GM19324 (cell line): ENCODE measurements at regions not wholly inside any gene's neighbourhood (a gene's known extent, or its start where the extent isn't known, plus 50 kb on each side); places are given as distances from the start of the nearest gene placed in this dataset.

ENCODE experiments used
- ATAC-seq: cut with Tn5 transposase; IDR thresholded peaks from one replicate; pipeline ENCODE4 v1.9.1; 2021; ENCODE audit warnings: mild to moderate bottlenecking, moderate library complexity; ENCODE audit not compliant: unreplicated experiment, low FRiP score

DNA sequence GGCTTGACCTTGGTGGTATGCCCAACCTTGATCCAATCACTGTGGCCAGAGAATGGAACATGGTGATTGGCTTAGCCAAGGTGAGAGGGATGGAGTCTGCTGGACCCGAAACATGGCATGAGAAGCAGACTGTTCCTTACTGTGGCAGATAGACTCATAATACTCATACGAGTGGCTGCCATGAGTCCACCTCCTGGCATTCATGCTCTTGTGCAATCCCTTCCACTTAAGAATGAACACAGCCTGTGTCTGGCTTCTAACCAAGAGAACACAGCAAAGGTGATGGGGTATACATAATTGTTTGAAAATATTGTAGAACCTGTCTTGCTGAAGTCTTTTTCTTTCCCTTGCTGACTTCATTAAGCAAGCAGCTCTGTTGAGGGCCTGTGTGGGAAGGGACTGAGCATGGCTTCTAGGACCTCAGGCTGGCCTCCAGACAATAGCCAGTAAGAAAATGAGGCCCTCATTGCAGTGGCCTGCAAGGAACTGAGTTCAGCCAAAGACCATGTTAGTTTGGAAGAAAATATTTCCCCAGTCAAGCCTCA is 85.9 kb downstream of the ZNF281 start:
- no peak for ATAC-seq

DNA sequence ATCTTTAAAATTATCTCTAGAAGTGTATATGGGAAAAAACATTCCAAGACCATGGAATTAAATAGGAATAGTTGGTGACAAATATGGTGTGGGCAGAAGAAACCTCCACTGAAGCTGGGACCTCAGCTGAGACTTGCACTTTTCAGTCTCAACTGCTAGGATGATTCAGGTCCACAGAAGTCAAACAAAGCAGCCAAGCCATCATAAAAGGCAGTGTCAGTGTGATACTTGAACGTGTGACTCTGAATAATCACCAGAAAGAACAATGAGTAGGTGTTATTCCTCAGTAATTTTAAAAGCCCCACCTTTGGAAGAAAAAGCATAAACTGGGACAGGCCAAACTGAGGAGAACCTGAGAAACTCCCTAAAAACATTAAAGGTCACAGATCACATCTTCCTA is 90.7 kb downstream of the ZNF281 start:
- no peak for ATAC-seq

DNA sequence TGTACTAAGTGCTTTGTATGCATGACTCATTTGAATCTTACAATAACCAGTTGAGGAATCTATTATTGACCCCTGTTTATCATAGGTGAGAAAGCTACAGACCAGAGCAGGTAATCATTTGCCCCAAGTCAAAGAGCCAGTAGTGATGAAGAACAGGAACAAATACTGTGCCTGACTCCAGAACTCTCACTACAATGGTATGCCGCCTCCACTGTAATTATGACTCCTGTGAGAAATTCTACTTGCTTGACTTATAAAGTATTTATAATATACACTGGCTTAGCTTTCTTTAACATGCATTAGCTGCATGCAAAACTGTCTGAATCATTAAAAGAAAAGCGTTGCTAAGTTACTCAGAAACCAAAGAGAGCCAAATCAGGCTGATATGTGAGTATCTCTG is 92.6 kb downstream of the ZNF281 start:
- no peak for ATAC-seq

DNA sequence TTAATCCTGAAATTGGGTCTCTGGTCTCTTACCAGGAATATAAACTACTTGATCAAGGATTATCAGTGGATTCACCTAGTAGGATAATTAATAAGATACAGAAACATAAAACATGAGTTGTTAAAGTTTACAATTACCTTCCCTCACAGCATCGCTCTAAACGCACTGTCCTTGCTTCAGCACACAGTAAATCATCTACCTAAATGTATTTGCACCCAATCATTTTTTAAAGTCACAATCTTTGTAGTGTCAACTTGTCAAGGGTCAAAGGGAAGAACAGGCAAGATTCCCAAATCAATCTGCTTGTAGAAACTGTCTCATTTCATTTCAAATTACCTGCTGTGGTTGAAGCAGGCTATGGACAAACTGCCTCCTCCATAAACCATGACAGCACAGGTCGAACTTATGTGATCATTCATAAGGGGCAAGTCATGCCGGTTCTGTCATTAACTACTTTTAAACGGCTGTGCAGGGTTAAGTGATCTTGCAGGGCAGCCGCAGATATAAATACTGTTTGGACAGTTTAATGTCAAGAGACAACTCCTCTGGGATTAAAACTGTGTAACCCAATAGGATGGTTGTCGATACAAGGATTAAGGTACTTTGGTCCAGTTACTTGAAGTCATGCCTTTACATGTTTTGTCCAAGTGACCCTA is 93.6 kb downstream of the ZNF281 start:
- ATAC-seq, result no peak

DNA sequence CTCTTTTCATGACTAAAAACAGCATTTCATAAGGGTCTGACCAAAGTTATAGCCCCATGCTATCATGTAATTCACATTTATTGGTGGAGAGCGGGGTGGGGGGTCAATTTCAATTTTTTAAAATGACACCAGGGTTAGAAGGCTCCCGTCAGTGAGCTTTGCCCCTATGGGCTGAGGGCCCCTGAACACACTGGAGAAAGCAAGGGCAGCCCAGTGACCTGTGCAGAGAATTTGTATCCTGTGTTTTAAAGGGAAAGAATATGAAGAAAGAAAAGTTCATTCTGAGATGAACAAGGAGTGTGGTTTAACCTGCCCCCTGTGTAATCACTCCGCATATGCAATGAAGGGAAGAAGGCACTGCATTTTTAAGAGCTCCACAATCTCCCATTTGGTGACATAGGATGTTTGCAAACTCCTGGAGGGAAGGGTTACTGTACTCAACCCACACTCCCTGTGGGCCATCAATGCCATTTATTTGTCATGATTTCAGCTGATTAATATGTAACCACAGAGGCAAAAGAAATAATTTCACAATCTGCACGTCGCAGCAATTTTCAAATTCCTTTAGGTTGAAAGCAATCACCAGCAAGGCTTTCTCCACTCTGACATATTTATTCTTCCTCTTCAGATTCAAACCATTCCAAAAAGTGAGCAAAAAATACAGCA is 95.6 kb downstream of the ZNF281 start:
- no peak for ATAC-seq

DNA sequence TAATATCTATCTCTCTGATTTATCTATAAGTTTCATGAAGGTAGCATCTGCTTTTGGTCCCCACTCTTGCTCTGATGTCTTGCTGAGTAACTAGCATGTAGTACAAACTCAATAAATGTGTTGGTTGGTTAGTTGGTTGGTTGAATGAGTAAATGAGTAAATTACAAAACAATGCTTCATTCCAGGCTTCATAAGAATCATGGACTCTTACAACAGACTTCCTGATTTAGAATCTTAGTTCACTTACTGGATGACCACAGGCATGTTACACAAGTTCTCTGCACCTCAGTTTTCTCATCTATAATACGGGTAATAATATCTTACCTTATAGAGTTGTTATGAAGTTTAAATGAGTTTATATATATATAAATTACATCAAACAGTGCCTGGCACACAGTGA is 98.6 kb downstream of the ZNF281 start:
- ATAC-seq, result no peak

DNA sequence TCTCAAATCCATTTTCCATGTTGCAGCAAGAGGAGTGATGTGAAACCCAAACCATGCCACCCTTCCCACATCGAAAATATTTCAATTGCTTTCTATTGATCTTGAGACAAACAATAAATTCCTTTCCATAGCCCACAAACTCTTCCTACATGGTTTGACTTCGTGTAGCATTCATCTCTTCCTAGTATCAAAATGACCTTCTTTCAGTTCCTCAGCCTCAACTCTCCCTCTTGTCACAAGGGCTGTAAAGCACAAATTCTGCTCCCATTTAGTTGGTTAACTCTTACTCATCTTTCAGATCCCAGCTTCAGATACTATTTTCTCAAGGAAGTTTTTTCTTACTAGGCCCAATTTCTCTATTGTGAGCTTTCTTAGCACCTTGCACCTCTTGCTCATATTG is 99.0 kb downstream of the ZNF281 start:
- ATAC-seq, result no peak

DNA sequence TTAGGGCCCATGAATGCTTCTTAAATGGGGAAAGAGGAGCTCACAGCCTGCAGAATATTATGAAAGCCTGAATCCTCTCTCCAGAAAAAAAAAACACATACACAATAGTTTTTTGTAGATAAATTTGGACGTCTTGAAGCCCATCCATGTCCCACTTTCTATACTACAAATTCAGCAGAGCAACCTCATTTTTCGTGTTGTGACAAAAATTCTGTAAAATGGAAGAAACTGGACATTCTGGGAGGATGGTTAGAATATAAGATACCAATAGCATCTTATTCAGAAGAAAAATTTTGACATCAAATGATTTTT is 102.1 kb downstream of the ZNF281 start:
- ATAC-seq, result no peak

DNA sequence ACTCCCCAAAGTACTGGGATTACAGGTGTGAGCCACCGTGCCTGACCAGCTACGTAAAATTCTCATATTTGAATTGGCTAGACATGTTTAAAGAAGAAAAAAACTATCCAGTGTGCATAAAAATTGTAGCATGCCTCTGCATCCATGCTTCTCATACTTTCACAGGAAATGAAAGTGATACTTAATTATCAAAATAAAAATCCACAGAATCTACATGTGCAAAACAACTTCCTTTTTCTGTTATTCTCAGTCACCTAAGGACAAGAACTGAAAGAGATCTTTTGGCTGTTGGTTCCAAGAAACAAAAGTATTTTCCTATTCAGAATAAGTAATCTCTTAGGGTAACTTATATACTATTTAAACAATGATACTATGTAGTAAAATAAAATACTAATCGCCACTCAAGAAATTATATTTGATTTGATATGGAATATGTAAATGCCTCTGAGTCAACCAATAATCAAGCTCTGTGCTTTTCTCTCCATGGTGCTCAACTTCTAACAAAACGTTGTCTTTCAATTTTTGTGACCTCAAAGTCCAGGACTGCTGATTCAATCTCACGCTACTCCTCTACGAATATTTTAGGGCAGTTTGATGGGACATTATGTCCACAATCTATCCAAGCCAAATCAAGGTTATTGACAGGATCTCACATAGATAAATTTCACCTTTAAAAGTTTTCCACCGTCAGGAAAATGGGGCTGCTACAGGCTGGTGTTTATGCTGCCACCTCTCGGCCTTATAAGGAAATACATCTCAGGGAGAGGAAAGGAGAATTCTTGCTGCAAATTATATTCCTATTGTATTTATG is 102.7 kb downstream of the ZNF281 start:
- ATAC-seq, result peak; percentile 52

DNA sequence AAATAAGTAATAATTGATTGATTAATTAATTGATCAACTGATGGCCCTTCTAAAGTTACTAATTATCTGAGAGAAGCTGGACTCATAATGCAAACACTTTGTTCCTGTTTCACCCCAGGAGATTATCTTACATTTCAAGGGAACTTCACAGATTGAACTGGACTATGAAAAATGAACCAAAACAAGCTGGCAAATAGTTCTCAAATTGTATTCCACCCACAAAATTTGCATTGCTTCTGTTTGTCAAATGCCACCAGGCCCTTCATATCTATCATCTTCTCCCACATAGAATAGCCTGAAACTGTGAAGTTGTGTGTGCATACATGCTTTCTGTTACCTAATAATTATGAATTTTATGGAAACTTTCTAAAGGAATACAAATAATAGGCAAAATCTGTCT is 104.0 kb downstream of the ZNF281 start:
- ATAC-seq, result no peak

DNA sequence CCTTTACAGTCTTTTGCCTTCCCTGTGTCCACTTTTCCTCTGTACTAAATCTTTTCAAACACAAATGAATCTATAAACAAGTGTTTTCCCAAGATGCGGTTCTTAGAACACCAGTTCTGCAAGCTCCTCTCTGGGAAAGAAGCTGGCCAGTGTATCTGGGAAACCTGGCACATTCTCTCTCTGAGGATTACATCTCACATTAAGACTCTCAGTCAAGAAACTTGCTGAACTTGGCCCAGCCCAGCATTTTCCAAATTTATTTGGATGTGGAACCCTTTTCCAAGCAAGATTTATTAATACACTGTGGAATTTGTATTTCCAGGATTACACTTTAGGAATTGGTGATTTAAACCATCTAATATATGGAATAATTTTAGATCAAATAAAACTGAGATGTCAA is 105.7 kb downstream of the ZNF281 start:
- no peak for ATAC-seq

DNA sequence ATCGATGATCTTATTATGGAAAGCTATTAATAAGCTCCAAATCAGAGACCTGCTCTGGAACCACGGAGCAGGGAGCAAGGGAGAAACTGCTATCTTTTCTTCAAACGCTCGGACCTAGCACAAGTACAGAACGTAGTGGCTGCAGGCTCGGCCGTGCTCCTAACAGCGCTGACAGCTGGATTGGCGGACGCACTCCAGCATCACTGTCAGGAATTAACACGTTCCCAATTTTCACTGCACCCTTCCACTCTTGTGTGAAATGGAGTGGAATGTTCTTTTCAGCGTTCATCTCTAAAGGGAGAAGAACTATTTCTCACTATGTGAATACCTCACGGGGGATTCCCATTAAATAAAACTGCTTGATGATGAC is 106.9 kb downstream of the ZNF281 start:
- no peak for ATAC-seq

DNA sequence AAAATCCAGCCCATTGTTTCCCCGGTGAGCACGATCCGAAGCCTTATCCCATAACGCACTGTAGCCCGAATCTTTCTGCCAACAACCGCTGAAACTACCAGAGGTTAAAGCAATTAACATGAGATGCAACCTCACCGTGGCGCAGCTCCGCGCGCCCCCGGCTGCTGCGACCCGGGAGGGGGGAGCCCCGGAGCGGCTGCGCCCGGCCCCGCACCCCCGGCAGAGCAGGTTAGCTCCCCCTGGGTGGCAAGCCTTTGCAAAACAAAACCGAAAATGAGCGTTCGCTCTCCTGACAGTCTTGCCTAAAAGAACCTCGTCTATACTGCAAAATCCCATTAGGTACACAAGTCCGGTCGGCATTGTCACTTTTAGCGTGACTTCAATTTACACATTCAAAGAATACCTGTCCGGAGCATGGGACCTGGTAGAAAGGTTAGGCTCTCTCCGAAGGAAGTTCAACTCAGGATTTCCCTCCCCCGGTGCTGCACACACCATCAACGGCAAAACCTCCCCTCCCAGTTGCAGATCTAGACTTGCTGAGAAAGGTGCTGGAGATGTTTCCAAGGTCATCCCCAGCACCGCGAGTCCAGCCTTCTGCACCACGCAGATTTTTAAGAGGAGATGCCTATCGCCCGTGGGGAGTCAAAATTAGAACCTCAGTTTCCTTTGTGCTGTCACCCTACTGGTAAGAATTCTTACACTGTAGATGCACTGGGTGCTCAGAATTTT is 107.5 kb downstream of the ZNF281 start:
- peak; percentile 68 for ATAC-seq

DNA sequence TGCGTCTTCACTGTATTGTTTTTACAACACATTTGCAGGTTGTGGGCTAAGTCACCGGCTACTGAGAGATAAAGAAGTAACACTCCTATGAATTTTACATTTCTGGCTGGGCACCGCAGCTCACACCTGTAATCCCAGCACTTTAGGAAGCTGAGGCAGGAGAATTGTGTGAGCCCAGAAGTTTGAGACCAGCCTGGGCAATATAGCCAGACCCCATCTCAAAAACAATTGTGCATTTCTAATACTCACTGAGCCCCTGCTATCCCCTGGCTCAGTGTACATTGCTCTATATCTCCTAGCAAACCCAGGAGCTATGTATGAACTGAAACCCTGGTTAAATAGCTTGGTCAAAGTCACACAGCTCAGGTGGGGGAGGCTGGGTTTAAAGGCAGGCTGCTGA is 108.7 kb downstream of the ZNF281 start:
- no peak for ATAC-seq

DNA sequence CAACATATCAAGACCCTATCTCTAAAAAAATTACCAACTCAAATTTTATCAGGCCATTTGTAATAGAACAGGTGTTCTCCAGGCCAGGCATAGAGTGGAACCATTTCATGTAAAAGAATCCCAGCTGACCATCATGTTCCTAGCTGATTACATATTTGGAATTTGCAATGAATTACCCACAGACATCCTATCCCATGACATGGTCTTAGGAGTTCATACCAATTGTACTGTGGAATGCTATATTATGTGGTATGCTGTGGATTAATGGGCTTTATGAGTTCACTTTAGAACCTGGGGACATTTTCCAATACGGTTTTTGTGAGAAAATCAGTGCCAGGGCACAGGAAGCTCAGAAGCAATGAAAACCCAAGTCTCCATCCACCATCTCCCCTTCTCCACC is 110.3 kb downstream of the ZNF281 start:
- no peak for ATAC-seq

DNA sequence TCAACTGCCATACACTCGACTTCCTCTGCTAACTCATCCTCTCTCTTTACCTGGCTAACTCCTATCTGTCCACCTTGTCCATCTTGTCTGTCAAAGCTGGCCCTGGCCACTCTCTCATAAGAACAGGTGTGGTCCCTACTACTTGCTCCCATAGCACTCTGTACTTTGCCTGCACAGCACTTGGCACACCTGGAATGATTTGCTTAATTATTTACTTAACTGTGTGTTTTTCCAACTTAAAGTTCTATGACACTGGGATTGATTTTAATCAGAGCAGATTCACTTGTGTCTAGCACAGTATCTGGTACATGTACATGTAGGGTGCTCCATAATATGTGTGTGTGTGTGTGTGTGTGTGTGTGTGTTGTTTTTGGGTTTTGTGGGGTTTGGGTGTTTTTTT is 111.6 kb downstream of the ZNF281 start:
- no peak for ATAC-seq

DNA sequence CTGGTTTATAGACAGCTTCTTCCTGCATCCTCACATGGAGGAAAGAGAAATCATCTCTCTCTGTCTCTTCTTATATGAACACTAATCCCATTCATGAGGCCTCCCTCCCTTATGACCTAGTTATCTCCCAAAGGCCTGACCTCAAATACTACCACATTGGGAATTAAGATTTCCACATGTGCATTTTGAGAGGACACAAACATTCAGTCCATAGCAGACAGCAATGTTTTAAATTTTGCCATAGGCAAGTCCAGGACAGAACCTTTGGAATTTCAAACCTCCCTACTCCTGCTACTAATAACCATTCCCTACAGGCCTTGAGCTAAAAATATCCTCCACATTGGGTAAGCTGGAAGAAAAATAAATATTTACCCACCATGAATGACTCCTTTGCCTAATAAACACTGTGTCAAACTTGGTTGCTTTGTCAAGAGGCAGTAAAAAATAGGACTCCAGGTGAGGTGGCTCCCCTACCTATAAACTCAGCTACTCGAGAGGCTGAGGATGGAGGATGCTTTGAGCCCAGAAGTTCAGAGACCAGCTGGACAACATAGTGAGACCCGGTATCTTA is 113.7 kb downstream of the ZNF281 start:
- no peak for ATAC-seq

DNA sequence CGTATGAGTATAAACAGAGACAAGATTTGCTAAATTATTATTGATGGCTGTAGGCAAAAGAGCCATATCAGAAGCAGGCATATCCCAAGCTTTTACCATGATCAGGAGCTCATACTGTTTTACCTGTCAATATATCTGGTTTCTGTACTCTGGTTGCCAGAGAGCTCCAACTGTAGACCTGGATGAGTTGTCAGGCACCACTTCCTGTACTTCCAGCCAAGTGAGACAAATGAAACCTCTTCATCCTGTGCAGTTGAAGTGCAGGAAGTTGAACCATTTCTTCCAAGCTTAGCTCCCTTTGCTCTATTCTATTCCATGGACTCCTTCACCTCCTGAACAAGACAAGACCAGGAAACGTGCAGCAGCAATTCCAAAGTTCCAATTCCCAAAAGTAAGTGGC is 115.6 kb downstream of the ZNF281 start:
- ATAC-seq, result no peak

DNA sequence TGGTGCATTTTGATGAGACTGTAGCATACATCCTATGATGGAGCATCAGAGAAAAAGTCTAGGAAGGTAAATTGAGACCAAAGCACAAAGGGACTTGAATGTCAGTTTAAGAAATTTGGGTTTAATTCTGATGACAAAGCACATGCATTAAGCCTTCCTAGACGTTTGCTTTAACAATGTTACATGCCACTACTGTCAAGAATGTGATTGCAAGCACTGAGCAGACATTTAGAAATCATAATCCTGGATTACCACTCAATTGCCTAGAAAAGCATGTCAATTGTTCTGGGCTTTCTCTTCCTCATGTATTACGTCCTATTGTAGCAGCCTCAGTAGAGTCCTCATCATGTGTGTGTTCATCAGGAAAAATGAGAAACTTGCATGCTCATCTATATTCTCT is 117.1 kb downstream of the ZNF281 start:
- ATAC-seq, result no peak

DNA sequence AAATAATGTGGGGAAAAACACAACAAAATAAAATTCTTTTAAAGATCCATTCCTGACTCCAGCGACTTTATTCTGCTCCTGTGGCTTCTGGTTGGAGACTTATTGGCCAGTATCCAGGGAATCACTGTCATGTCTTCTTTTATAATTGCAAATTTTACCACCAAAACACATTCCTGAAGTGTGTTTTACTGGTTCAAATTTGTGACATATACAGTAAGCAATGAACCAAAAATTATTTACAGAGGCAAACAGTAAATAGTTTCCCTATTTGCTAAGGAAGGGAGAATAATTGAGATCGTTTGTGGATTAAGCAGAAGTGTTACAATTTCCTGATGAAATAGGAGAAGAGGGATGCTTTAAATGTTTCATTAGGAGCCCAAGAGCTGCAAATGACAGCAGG is 118.7 kb downstream of the ZNF281 start:
- no peak for ATAC-seq
